HCT116 (cell line): ENCODE measurements at regions not wholly inside any gene's neighbourhood (a gene's known extent, or its start where the extent isn't known, plus 50 kb on each side); places are given as distances from the start of the nearest gene placed in this dataset.

Experiments
- ATAC-seq: fragments of 200-7000 bp; cut with Tn5 transposase; 2 replicates; pipeline ENCODE4 v1.9.1; 2020; ENCODE audit warnings: mild to moderate bottlenecking, moderate library complexity
- BruUV-seq: library from RNA; stranded (reverse); fragments of 400-500 nt; replicated peaks from 2 replicates; lab custom pipeline; 2021; lab: Mats Ljungman, UMichigan
- CTCF ChIA-PET: fragments of 300-600 bp; sonication (Branson Sonifier 250); formaldehyde crosslinking; loops from one replicate; lab custom pipeline; 2021; ENCODE audit warnings: antibody characterized with exemption; lab: Charles Lee
- POLR2A ChIA-PET: fragments of 300-600, 350-600 bp; sonication (Branson Sonifier 250); formaldehyde crosslinking; loops from one replicate; lab custom pipeline; 2021; ENCODE audit warnings: antibody characterized with exemption; lab: Charles Lee
- RAD21 ChIA-PET, 2 experiments: fragments of 300-600 bp; sonication (Branson Sonifier 250); formaldehyde crosslinking; loops; one replicate each; lab custom pipeline; 2023; ENCODE audit warnings: low total read pairs in 2 of 2; ENCODE audit not compliant: uncharacterized antibody in 2 of 2, unreplicated experiment in 2 of 2, low non-redundant PET in 1 of 2; lab: Charles Lee
- DNase-seq: peaks from one replicate; pipeline ENCODE4 v3.0.0-alpha.2; 2010; ENCODE audit warnings: low read depth, low spot score
- H2AFZ ChIP-seq: fragments of 200-600 bp; shearing (Covaris generic), sonication (generic); 2 replicates; pipeline ENCODE4 v1.6.1; 2017; ENCODE audit warnings: low read depth, mixed run types, mixed read lengths, antibody characterized with exemption, low read length; ENCODE audit not compliant: poor library complexity, severe bottlenecking
- H3K27ac ChIP-seq: 2 replicates; pipeline ENCODE4 v1.5.1; 2012; ENCODE audit warnings: low read depth, low read length
- H3K27me3 ChIP-seq: fragments of 200-600 bp; sonication (generic); 2 replicates; pipeline ENCODE4 v1.6.1; 2016; ENCODE audit warnings: mixed run types, low read length, mixed read lengths; ENCODE audit not compliant: insufficient read depth
- H3K36me3 ChIP-seq, 2 experiments: fragments of 200-500 bp in 1 of 2; fragments of 200-600 bp in 1 of 2; sonication (Bioruptor generic) in 1 of 2; sonication (generic) in 1 of 2; 2 replicates each; pipeline versions ENCODE4 v1.5.1 to v1.6.1; 2014 to 2016; ENCODE audit warnings: low read length in 2 of 2, inconsistent platforms in 1 of 2, mixed read lengths in 1 of 2, mixed run types in 1 of 2; ENCODE audit not compliant: insufficient read depth in 2 of 2, control insufficient read depth in 1 of 2
- H3K4me1 ChIP-seq, 2 experiments: fragments of 200-600 bp in 1 of 2; sonication (generic) in 1 of 2; 2 replicates each; pipeline versions ENCODE4 v1.5.1 to v1.6.1; 2012 to 2017; ENCODE audit warnings: low read length in 2 of 2, inconsistent platforms in 1 of 2, mild to moderate bottlenecking in 1 of 2, mixed read lengths in 1 of 2, mixed run types in 1 of 2, moderate library complexity in 1 of 2; ENCODE audit not compliant: insufficient read depth in 2 of 2, control insufficient read depth in 1 of 2
- H3K4me2 ChIP-seq: fragments of 200-600 bp; sonication (generic); 2 replicates; pipeline ENCODE4 v1.6.1; 2017; ENCODE audit warnings: mixed run types, low read length, mixed read lengths
- H3K4me3 ChIP-seq, 2 experiments: fragments of 200-600 bp in 1 of 2; sonication (generic) in 1 of 2; replicated peaks in 1 of 2; 2 replicates each; pipeline ENCODE4 v1.5.1; 2011 to 2016; ENCODE audit warnings: low read length in 2 of 2, control low read depth in 1 of 2, low read depth in 1 of 2, mild to moderate bottlenecking in 1 of 2, mixed read lengths in 1 of 2, mixed run types in 1 of 2
- H3K79me2 ChIP-seq: fragments of 200-600 bp; sonication (generic); 2 replicates; pipeline ENCODE4 v1.6.1; 2017; ENCODE audit warnings: mild to moderate bottlenecking, mixed run types, low read length, moderate library complexity, mixed read lengths; ENCODE audit not compliant: insufficient read depth
- H3K9ac ChIP-seq: fragments of 200-600 bp; sonication (generic); 2 replicates; pipeline ENCODE4 v1.6.1; 2016; ENCODE audit warnings: low read length, mixed read lengths
- H3K9me2 ChIP-seq: fragments of 200-600 bp; sonication (generic), shearing (Covaris generic); 2 replicates; pipeline ENCODE4 v1.6.1; 2017; ENCODE audit warnings: mixed run types, mild to moderate bottlenecking, moderate library complexity; ENCODE audit not compliant: insufficient read depth
- H3K9me3 ChIP-seq, 2 experiments: fragments of 200-500 bp in 1 of 2; fragments of 200-600 bp in 1 of 2; sonication (Bioruptor generic) in 1 of 2; sonication (generic) in 1 of 2; 2 replicates each; pipeline ENCODE4 v1.6.1; 2014 to 2017; ENCODE audit warnings: low read length in 2 of 2, mixed read lengths in 2 of 2, inconsistent platforms in 1 of 2, low read depth in 1 of 2, mild to moderate bottlenecking in 1 of 2, mixed run types in 1 of 2, moderate library complexity in 1 of 2; ENCODE audit not compliant: control insufficient read depth in 1 of 2, insufficient read depth in 1 of 2
- H4K20me1 ChIP-seq: fragments of 200-600 bp; sonication (generic), shearing (Covaris generic); 2 replicates; pipeline ENCODE4 v1.6.1; 2017; ENCODE audit warnings: mixed run types, mild to moderate bottlenecking, moderate library complexity; ENCODE audit not compliant: insufficient read depth
- CEBPB ChIP-seq: IDR thresholded peaks from 2 replicates; pipeline ENCODE4 v1.6.1; 2012; ENCODE audit warnings: low read depth
- EGR1 ChIP-seq: IDR thresholded peaks from 2 replicates; pipeline ENCODE4 v1.6.1; 2012; ENCODE audit warnings: low read depth
- JUND ChIP-seq: IDR thresholded peaks from 2 replicates; pipeline ENCODE4 v1.6.1; 2012
- POLR2AphosphoS5 ChIP-seq: IDR thresholded peaks from 2 replicates; pipeline ENCODE4 v1.6.1; 2011; ENCODE audit warnings: mild to moderate bottlenecking, low read depth, low read length, moderate library complexity
- SIN3A ChIP-seq: IDR thresholded peaks from 2 replicates; pipeline ENCODE4 v1.6.1; 2012; ENCODE audit warnings: low read depth
- SP1 ChIP-seq: IDR thresholded peaks from 2 replicates; pipeline ENCODE4 v1.6.1; 2012; ENCODE audit warnings: low read depth
- SRF ChIP-seq: IDR thresholded peaks from 2 replicates; pipeline ENCODE4 v1.6.1; 2012; ENCODE audit warnings: low read depth
- YY1 ChIP-seq: IDR thresholded peaks from 2 replicates; pipeline ENCODE4 v1.6.1; 2011; ENCODE audit warnings: low read length, low read depth, moderate library complexity, mild to moderate bottlenecking; ENCODE audit not compliant: insufficient replicate concordance; ENCODE audit errors: extremely low read depth
- ZNF274 ChIP-seq: fragments of 200-500 bp; sonication (Bioruptor generic); IDR thresholded peaks from 2 replicates; pipeline ENCODE4 v1.6.1; 2014; ENCODE audit warnings: mild to moderate bottlenecking, low read depth, low read length, inconsistent platforms
- intact Hi-C: fragments of 100-400 bp; cut with micrococcal nuclease; formaldehyde crosslinking; loops from 2 replicates; pipeline ENCODE4 v1.10.0; 2022
- TF ChIP-seq, protein P1 (sequence below), 3 experiments: fragments of 200-600 bp in 1 of 3; sonication (generic) in 1 of 3; IDR thresholded peaks in 2 of 3; conservative IDR thresholded peaks in 1 of 3; 2 replicates each; pipeline ENCODE4 v1.5.1; 2012 to 2017; ENCODE audit warnings: low read depth in 2 of 3, low read length in 2 of 3, antibody characterized with exemption in 1 of 3, borderline replicate concordance in 1 of 3, control low read depth in 1 of 3, mild to moderate bottlenecking in 1 of 3, mixed read lengths in 1 of 3, mixed run types in 1 of 3, moderate library complexity in 1 of 3; ENCODE audit not compliant: insufficient read depth in 1 of 3
- TF ChIP-seq, protein P2 (sequence below): IDR thresholded peaks from 2 replicates; pipeline ENCODE4 v1.6.1; 2011; ENCODE audit warnings: mild to moderate bottlenecking, low read length, moderate library complexity; ENCODE audit not compliant: insufficient replicate concordance; ENCODE audit errors: extremely low read depth
- TF ChIP-seq, protein P3 (sequence below): IDR thresholded peaks from 2 replicates; pipeline ENCODE4 v1.6.1; 2012

DNA sequence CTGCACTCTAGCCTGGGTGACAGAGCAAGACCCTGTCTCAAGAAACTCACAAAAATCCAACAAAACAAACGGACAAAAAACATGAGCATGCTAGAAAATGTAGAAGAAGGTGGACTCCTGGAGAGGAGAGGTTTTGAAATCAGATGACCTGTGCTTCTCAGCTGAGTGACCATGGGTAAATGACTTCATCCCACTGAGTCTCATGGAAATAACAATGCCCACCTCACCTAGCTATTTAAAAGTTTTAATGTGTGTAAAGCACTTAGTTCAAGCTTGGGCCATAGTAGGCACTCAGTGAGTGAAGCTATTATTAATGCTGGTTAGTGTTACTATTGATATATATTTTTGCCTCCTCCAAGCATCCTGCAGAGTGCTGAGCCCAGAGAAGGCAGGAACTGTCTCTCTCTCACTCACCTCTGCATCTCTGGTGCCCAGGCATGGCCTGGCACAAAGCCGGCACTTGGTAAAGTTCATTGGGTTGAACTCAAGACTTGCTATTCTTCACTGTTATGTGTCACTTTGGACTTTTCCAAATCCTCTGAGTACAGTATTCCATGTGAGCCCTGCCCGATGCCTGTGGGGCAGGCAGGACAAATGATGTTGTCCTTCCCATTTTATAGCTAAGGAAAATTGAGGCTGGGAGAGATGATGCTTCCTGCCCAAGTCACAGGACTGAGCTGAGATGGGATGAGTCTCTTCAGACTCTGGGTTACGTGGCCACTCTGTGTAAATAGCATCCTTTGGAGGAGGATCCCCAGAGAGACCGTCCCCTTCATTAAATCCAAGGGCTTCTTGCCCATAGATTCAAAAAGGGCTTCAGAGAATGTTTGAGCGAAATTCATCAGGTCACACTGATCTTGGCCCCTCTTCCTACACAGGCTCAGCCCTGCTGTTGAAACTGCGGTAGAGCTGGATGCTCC lies 81.4 kb upstream of the EMX2 start:
- no peak overlapping the region for H2AFZ ChIP-seq
- H3K36me3 ChIP-seq, result no peaks in the 10 kb centered on the region
- DNase-seq, result no peak
- peak; percentile 33 for ATAC-seq
- intact Hi-C loops, result no loop called here
- H3K27ac ChIP-seq, result no peak overlapping the region
- H3K79me2 ChIP-seq, result no peaks in the 10 kb centered on the region
- H3K9me2 ChIP-seq, result no peaks in the 10 kb centered on the region
- POLR2A ChIA-PET, result interaction anchor here (1.6 to 1.8 kb wide), 2 partner anchors 11 to 18 kb away, joined by 5 read pairs; no protein-coding TSS in a partner anchor
- peaks cover 11 to 31% of the 10 kb centered on the region in 2 experiments for H3K4me1 ChIP-seq
- no peak overlapping the region for H3K9ac ChIP-seq
- TF ChIP-seq ZNF274 (no peak), CEBPB (no peak), SRF (no peak), EGR1 (no peak), SIN3A (no peak), JUND (no peak), YY1 (no peak), POLR2AphosphoS5 (no peak), SP1 (no peak)
- TF ChIP-seq, protein P1, sequence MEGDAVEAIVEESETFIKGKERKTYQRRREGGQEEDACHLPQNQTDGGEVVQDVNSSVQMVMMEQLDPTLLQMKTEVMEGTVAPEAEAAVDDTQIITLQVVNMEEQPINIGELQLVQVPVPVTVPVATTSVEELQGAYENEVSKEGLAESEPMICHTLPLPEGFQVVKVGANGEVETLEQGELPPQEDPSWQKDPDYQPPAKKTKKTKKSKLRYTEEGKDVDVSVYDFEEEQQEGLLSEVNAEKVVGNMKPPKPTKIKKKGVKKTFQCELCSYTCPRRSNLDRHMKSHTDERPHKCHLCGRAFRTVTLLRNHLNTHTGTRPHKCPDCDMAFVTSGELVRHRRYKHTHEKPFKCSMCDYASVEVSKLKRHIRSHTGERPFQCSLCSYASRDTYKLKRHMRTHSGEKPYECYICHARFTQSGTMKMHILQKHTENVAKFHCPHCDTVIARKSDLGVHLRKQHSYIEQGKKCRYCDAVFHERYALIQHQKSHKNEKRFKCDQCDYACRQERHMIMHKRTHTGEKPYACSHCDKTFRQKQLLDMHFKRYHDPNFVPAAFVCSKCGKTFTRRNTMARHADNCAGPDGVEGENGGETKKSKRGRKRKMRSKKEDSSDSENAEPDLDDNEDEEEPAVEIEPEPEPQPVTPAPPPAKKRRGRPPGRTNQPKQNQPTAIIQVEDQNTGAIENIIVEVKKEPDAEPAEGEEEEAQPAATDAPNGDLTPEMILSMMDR (IDR thresholded peaks at IDR 0.05 in 2 of 3, conservative IDR thresholded peaks at IDR 0.05 in 1 of 3; ENCODE audit: borderline replicate concordance in 1 of 3, insufficient read depth in 1 of 3, low read depth in 2 of 3, low read length in 2 of 3), result no peak
- TF ChIP-seq, protein P2, sequence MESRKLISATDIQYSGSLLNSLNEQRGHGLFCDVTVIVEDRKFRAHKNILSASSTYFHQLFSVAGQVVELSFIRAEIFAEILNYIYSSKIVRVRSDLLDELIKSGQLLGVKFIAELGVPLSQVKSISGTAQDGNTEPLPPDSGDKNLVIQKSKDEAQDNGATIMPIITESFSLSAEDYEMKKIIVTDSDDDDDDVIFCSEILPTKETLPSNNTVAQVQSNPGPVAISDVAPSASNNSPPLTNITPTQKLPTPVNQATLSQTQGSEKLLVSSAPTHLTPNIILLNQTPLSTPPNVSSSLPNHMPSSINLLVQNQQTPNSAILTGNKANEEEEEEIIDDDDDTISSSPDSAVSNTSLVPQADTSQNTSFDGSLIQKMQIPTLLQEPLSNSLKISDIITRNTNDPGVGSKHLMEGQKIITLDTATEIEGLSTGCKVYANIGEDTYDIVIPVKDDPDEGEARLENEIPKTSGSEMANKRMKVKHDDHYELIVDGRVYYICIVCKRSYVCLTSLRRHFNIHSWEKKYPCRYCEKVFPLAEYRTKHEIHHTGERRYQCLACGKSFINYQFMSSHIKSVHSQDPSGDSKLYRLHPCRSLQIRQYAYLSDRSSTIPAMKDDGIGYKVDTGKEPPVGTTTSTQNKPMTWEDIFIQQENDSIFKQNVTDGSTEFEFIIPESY, result no peak
- TF ChIP-seq, protein P3, sequence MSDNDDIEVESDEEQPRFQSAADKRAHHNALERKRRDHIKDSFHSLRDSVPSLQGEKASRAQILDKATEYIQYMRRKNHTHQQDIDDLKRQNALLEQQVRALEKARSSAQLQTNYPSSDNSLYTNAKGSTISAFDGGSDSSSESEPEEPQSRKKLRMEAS, result no peak
- peaks cover 0 to 9% of the 10 kb centered on the region in 2 experiments; a peak in 1 of 4 replicates for H3K9me3 ChIP-seq
- peak overlapping the region; percentile 51 for H3K4me2 ChIP-seq
- no peak overlapping the region for H3K4me3 ChIP-seq
- BruUV-seq, result no TSS peak
- no peaks in the 10 kb centered on the region for H4K20me1 ChIP-seq
- H3K27me3 ChIP-seq, result no peaks in the 10 kb centered on the region
- RAD21 ChIA-PET, result interaction anchor here in 1 of 2 experiments (0.8 kb wide), 1 partner anchor 17 kb away, joined by 3 read pairs; no protein-coding TSS in a partner anchor
- CTCF ChIA-PET, result interaction anchor here (0.6 to 3.2 kb wide), 8 partner anchors 8 to 999 kb away, joined by 3 to 28 read pairs (median 4); no protein-coding TSS in a partner anchor
